ENCODE measurements at regions not wholly inside any gene's neighbourhood (a gene's known extent, or its start where the extent isn't known, plus 50 kb on each side); places are given as distances from the start of the nearest gene placed in this dataset.

DNA sequence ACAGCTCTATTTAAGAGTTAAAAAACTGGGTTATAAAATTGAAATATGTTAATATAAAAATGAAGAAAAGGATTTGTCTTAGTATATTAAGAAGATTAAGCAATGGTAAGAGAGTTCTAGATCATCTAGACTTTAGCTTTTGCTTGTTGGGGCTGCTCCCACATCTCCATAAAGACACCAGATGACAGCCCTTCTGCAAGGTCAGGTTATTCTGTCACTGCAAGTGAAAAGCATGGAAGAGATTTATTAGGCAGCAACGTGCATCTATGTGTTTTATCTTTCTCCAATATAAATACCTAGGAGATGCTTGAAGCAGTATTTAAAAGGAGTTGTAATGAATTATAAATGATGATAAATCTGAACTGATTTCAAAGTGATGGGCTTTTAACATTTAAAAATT, 1560.4 kb downstream of the AMY1C start:
- Histone ChIP-seq H3K27ac (ENCODE audit: low read length) (no peak overlapping the region), H3K9me3 (ENCODE audit: control insufficient read depth, insufficient read depth, low read depth, low read length) (no peaks in the 10 kb centered on the region), H3K4me1 (ENCODE audit: control insufficient read depth, insufficient read depth, low read length) (no peaks in the 10 kb centered on the region), H3K4me3 (ENCODE audit: low read depth in 2 of 2, low read length in 2 of 2) (no peak overlapping the region), H3K27me3 (ENCODE audit: control insufficient read depth, insufficient read depth, low read length) (no peaks in the 10 kb centered on the region), H3K36me3 (ENCODE audit: control insufficient read depth, insufficient read depth, low read length) (no peaks in the 10 kb centered on the region)
- no peak for TF ChIP-seq SIN3A (IDR thresholded peaks at IDR 0.05; ENCODE audit: borderline replicate concordance, insufficient read depth, low read depth, low read length)
- no peak for TF ChIP-seq TCF7L2 (IDR thresholded peaks at IDR 0.05; ENCODE audit: low read depth, low read length)
- TF ChIP-seq, protein P1, sequence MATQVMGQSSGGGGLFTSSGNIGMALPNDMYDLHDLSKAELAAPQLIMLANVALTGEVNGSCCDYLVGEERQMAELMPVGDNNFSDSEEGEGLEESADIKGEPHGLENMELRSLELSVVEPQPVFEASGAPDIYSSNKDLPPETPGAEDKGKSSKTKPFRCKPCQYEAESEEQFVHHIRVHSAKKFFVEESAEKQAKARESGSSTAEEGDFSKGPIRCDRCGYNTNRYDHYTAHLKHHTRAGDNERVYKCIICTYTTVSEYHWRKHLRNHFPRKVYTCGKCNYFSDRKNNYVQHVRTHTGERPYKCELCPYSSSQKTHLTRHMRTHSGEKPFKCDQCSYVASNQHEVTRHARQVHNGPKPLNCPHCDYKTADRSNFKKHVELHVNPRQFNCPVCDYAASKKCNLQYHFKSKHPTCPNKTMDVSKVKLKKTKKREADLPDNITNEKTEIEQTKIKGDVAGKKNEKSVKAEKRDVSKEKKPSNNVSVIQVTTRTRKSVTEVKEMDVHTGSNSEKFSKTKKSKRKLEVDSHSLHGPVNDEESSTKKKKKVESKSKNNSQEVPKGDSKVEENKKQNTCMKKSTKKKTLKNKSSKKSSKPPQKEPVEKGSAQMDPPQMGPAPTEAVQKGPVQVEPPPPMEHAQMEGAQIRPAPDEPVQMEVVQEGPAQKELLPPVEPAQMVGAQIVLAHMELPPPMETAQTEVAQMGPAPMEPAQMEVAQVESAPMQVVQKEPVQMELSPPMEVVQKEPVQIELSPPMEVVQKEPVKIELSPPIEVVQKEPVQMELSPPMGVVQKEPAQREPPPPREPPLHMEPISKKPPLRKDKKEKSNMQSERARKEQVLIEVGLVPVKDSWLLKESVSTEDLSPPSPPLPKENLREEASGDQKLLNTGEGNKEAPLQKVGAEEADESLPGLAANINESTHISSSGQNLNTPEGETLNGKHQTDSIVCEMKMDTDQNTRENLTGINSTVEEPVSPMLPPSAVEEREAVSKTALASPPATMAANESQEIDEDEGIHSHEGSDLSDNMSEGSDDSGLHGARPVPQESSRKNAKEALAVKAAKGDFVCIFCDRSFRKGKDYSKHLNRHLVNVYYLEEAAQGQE (IDR thresholded peaks at IDR 0.05; ENCODE audit: insufficient read depth in 1 of 2, low read depth in 2 of 2, low read length in 1 of 2), result no peak
- TF ChIP-seq POLR2AphosphoS5 (IDR thresholded peaks at IDR 0.05; ENCODE audit: low read depth, low read length), result no peak
- TF ChIP-seq, protein P2, sequence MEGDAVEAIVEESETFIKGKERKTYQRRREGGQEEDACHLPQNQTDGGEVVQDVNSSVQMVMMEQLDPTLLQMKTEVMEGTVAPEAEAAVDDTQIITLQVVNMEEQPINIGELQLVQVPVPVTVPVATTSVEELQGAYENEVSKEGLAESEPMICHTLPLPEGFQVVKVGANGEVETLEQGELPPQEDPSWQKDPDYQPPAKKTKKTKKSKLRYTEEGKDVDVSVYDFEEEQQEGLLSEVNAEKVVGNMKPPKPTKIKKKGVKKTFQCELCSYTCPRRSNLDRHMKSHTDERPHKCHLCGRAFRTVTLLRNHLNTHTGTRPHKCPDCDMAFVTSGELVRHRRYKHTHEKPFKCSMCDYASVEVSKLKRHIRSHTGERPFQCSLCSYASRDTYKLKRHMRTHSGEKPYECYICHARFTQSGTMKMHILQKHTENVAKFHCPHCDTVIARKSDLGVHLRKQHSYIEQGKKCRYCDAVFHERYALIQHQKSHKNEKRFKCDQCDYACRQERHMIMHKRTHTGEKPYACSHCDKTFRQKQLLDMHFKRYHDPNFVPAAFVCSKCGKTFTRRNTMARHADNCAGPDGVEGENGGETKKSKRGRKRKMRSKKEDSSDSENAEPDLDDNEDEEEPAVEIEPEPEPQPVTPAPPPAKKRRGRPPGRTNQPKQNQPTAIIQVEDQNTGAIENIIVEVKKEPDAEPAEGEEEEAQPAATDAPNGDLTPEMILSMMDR (IDR thresholded peaks at IDR 0.05), result no peak
- DNase-seq (ENCODE audit: low read depth, low spot score), result no peak
- in situ Hi-C loops (cut with HindIII; ENCODE audit: low pct_unique_long_range_greater_than_20kb, low sequenced_read_pairs) (no loop called here), intact Hi-C loops (cut with micrococcal nuclease; ENCODE audit: unreplicated experiment) (no loop called here)
- POLR2A ChIA-PET, result no interaction called here
- no peak for ATAC-seq
- CTCF ChIA-PET, result no interaction called here
- no TSS peak for BruUV-seq (replicated peaks)

DNA sequence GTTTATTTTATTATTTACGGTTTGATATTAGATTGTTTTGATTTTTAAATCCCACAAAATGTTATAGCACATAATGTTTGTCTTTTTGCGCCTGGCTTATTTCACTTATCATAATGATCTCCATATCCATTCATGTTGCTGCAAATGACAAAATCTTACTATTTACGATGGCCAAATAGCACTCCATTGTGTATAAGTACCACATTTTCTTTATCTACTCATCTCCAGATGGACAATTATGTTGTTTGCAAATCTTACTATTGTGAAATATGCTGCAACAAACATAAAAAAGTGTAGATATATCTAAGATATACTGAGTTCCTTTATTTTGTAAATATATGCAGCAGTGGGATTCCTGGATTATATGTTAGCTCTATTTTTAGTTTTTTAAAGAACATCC, 1568.3 kb downstream of the AMY1C start:
- Histone ChIP-seq H3K4me3 (ENCODE audit: low read depth in 2 of 2, low read length in 2 of 2) (no peak overlapping the region), H3K27ac (ENCODE audit: low read length) (no peak overlapping the region), H3K36me3 (ENCODE audit: control insufficient read depth, insufficient read depth, low read length) (no peaks in the 10 kb centered on the region), H3K4me1 (ENCODE audit: control insufficient read depth, insufficient read depth, low read length) (no peaks in the 10 kb centered on the region), H3K9me3 (ENCODE audit: control insufficient read depth, insufficient read depth, low read depth, low read length) (no peaks in the 10 kb centered on the region), H3K27me3 (ENCODE audit: control insufficient read depth, insufficient read depth, low read length) (no peaks in the 10 kb centered on the region)
- ChIA-PET CTCF (no interaction called here), POLR2A (interaction anchor here (0.6 kb wide), 1 partner anchor 1935 kb away, joined by 3 read pairs; no protein-coding TSS in a partner anchor)
- intact Hi-C loops (cut with micrococcal nuclease; ENCODE audit: unreplicated experiment) (no loop called here), in situ Hi-C loops (cut with HindIII; ENCODE audit: low pct_unique_long_range_greater_than_20kb, low sequenced_read_pairs) (no loop called here)
- TF ChIP-seq, protein P1 (IDR thresholded peaks at IDR 0.05; ENCODE audit: insufficient read depth in 1 of 2, low read depth in 2 of 2, low read length in 1 of 2), result no peak
- no peak for TF ChIP-seq POLR2AphosphoS5 (IDR thresholded peaks at IDR 0.05; ENCODE audit: low read depth, low read length)
- TF ChIP-seq TCF7L2 (IDR thresholded peaks at IDR 0.05; ENCODE audit: low read depth, low read length), result no peak
- TF ChIP-seq, protein P2 (IDR thresholded peaks at IDR 0.05), result no peak
- no peak for TF ChIP-seq SIN3A (IDR thresholded peaks at IDR 0.05; ENCODE audit: borderline replicate concordance, insufficient read depth, low read depth, low read length)
- ATAC-seq (no peak), DNase-seq (ENCODE audit: low read depth, low spot score) (no peak)
- BruUV-seq (replicated peaks), result no TSS peak

All from Panc1 (cell line).